SK-N-SH (cell line): ENCODE measurements at regions not wholly inside any gene's neighbourhood (a gene's known extent, or its start where the extent isn't known, plus 50 kb on each side); places are given as distances from the start of the nearest gene placed in this dataset.

Experiments
- CTCF ChIA-PET: fragments of 300-600, 350-600 bp; formaldehyde crosslinking; extraction: SDS; loops from one replicate; lab custom pipeline; 2021; lab: Yijun Ruan, JAX
- POLR2A ChIA-PET: fragments of 350-600 bp; sonication (Branson Sonifier 250); formaldehyde crosslinking; extraction: SDS; loops from one replicate; lab custom pipeline; 2020; ENCODE audit warnings: antibody characterized with exemption, inconsistent platforms; lab: Yijun Ruan, JAX
- DNase-seq: peaks from one replicate; pipeline ENCODE4 v3.0.0; 2012
- H2AFZ ChIP-seq: fragments of 200-600 bp; sonication (generic); 2 replicates; pipeline ENCODE4 v1.8.1; 2016; ENCODE audit warnings: antibody characterized with exemption, mild to moderate bottlenecking, low read depth
- H3F3A ChIP-seq: fragments of 200-600 bp; sonication (generic); replicated peaks from 2 replicates; pipeline ENCODE3; 2016; ENCODE audit warnings: antibody characterized with exemption, mild to moderate bottlenecking; ENCODE audit not compliant: insufficient read depth
- H3K27ac ChIP-seq, 2 experiments: fragments of 200-500 bp in 1 of 2; fragments of 200-600 bp in 1 of 2; sonication (Bioruptor generic) in 1 of 2; sonication (generic), shearing (Covaris generic) in 1 of 2; 2 replicates each; pipeline versions ENCODE4 v1.5.1 to v1.6.1; 2014 to 2016; ENCODE audit warnings: low read depth in 2 of 2, inconsistent platforms in 1 of 2, low read length in 1 of 2, mild to moderate bottlenecking in 1 of 2, mixed read lengths in 1 of 2
- H3K27me3 ChIP-seq: fragments of 200-600 bp; sonication (generic), shearing (Covaris generic); 2 replicates; pipeline ENCODE4 v1.6.1; 2016; ENCODE audit warnings: mixed run types; ENCODE audit not compliant: insufficient read depth
- H3K36me3 ChIP-seq, 2 experiments: fragments of 200-500 bp in 1 of 2; fragments of 200-600 bp in 1 of 2; sonication (Bioruptor generic) in 1 of 2; sonication (generic) in 1 of 2; replicated peaks in 1 of 2; 2 replicates each; pipeline versions ENCODE3 to v1.5.1; 2014 to 2016; ENCODE audit warnings: low read length in 1 of 2, mild to moderate bottlenecking in 1 of 2; ENCODE audit not compliant: insufficient read depth in 2 of 2, control insufficient read depth in 1 of 2
- H3K4me1 ChIP-seq, 2 experiments: fragments of 200-500 bp in 1 of 2; fragments of 200-600 bp in 1 of 2; sonication (Bioruptor generic) in 1 of 2; sonication (generic), shearing (Covaris generic) in 1 of 2; 2 replicates each; pipeline versions ENCODE4 v1.5.1 to v1.6.1; 2014 to 2016; ENCODE audit warnings: low read depth in 1 of 2, low read length in 1 of 2, mixed run types in 1 of 2; ENCODE audit not compliant: insufficient read depth in 2 of 2, control insufficient read depth in 1 of 2
- H3K4me2 ChIP-seq: fragments of 200-600 bp; sonication (generic), shearing (Covaris generic); 2 replicates; pipeline ENCODE4 v1.6.1; 2017; ENCODE audit warnings: mixed run types
- H3K4me3 ChIP-seq, 2 experiments: fragments of 200-500 bp in 1 of 2; fragments of 200-600 bp in 1 of 2; sonication (Bioruptor generic) in 1 of 2; sonication (generic), shearing (Covaris generic) in 1 of 2; 2 replicates each; pipeline versions ENCODE4 v1.5.1 to v1.8.1; 2014 to 2016; ENCODE audit warnings: low read depth in 2 of 2, inconsistent platforms in 1 of 2, low read length in 1 of 2, mild to moderate bottlenecking in 1 of 2, mixed read lengths in 1 of 2, moderate library complexity in 1 of 2
- H3K79me2 ChIP-seq: fragments of 200-600 bp; sonication (generic); 2 replicates; pipeline ENCODE4 v1.8.1; 2017; ENCODE audit warnings: mild to moderate bottlenecking; ENCODE audit not compliant: insufficient read depth
- H3K9ac ChIP-seq: fragments of 200-600 bp; sonication (generic); 2 replicates; pipeline ENCODE4 v1.6.1; 2017; ENCODE audit warnings: mixed run types
- H3K9me2 ChIP-seq: fragments of 200-600 bp; sonication (generic); 2 replicates; pipeline ENCODE4 v1.6.1; 2017; ENCODE audit warnings: mixed run types
- H3K9me3 ChIP-seq: fragments of 200-600 bp; sonication (generic); 2 replicates; pipeline ENCODE4 v1.6.1; 2017; ENCODE audit warnings: mixed run types, mild to moderate bottlenecking, moderate library complexity
- H4K20me1 ChIP-seq: fragments of 200-600 bp; sonication (generic); 2 replicates; pipeline ENCODE4 v1.6.1; 2017; ENCODE audit warnings: mild to moderate bottlenecking, mixed run types; ENCODE audit not compliant: insufficient read depth
- CHD2 ChIP-seq: fragments of 150-350 bp; IDR thresholded peaks from 2 replicates; pipeline ENCODE4 v1.6.1; 2018; ENCODE audit warnings: low read length; ENCODE audit not compliant: partially characterized antibody
- ELF1 ChIP-seq: IDR thresholded peaks from 2 replicates; pipeline ENCODE4 v1.4.0; 2012
- EZH2phosphoT487 ChIP-seq: fragments of 200-600 bp; sonication (generic); IDR thresholded peaks from 2 replicates; pipeline ENCODE4 v1.6.1; 2017; ENCODE audit warnings: low read depth, mixed run types, mild to moderate bottlenecking, antibody characterized with exemption, moderate library complexity, borderline replicate concordance
- FOSL2 ChIP-seq: IDR thresholded peaks from 2 replicates; pipeline ENCODE4 v1.4.0; 2012; ENCODE audit warnings: low read depth, mild to moderate bottlenecking, moderate library complexity, borderline replicate concordance
- FOXJ3 ChIP-seq: sonication (generic); formaldehyde crosslinking; IDR thresholded peaks from 2 replicates; pipeline ENCODE4 v1.5.1; 2020; ENCODE audit warnings: mild to moderate bottlenecking, missing genetic modification reagents
- GATA2 ChIP-seq: sonication (generic); formaldehyde crosslinking; IDR thresholded peaks from 2 replicates; pipeline ENCODE4 v1.5.0; 2020; ENCODE audit warnings: mild to moderate bottlenecking, missing genetic modification reagents
- IRF3 ChIP-seq: fragments of 150-350 bp; IDR thresholded peaks from 2 replicates; pipeline ENCODE4 v1.6.1; 2016; ENCODE audit warnings: mild to moderate bottlenecking, low read depth, low read length
- JUND ChIP-seq: IDR thresholded peaks from 2 replicates; pipeline ENCODE4 v1.4.0; 2012
- MEF2A ChIP-seq: IDR thresholded peaks from 2 replicates; pipeline ENCODE4 v1.4.0; 2012; ENCODE audit warnings: low read depth, borderline replicate concordance
- MXI1 ChIP-seq: IDR thresholded peaks from 2 replicates; pipeline ENCODE4 v1.6.1; 2012; ENCODE audit warnings: mild to moderate bottlenecking, low read depth, low read length, improper control_type of control experiment
- NFIC ChIP-seq: IDR thresholded peaks from 2 replicates; pipeline ENCODE4 v1.4.0; 2012; ENCODE audit warnings: borderline replicate concordance
- NRF1 ChIP-seq: IDR thresholded peaks from 2 replicates; pipeline ENCODE4 v1.6.1; 2012; ENCODE audit warnings: low read depth, mild to moderate bottlenecking, low read length
- PBX3 ChIP-seq: IDR thresholded peaks from 2 replicates; pipeline ENCODE4; 2012
- POLR2AphosphoS5 ChIP-seq: IDR thresholded peaks from 2 replicates; pipeline ENCODE4 v1.6.1; 2012; ENCODE audit warnings: low read depth, low read length
- RAD21 ChIP-seq: IDR thresholded peaks from 2 replicates; pipeline ENCODE4 v1.6.1; 2012; ENCODE audit warnings: mild to moderate bottlenecking, low read length
- RCOR1 ChIP-seq: fragments of 150-350 bp; IDR thresholded peaks from 2 replicates; pipeline ENCODE4 v1.6.1; 2017; ENCODE audit warnings: antibody characterized with exemption, low read length
- REST ChIP-seq: IDR thresholded peaks from 2 replicates; pipeline ENCODE4 v1.6.1; 2012; ENCODE audit warnings: mild to moderate bottlenecking, low read depth, low read length, moderate library complexity
- SIN3A ChIP-seq: IDR thresholded peaks from 2 replicates; pipeline ENCODE4 v1.6.1; 2012; ENCODE audit warnings: low read depth, mild to moderate bottlenecking, low read length, moderate library complexity, borderline replicate concordance
- SMC3 ChIP-seq: IDR thresholded peaks from 2 replicates; pipeline ENCODE4 v1.6.1; 2012; ENCODE audit warnings: low read depth, low read length, improper control_type of control experiment
- TAF1 ChIP-seq: IDR thresholded peaks from 2 replicates; pipeline ENCODE4 v1.6.1; 2012; ENCODE audit warnings: low read depth, mild to moderate bottlenecking, low read length, moderate library complexity, borderline replicate concordance
- USF2 ChIP-seq: fragments of 150-350 bp; IDR thresholded peaks from 2 replicates; pipeline ENCODE4 v1.6.1; 2017; ENCODE audit warnings: antibody characterized with exemption, low read length, low read depth, borderline replicate concordance
- WGBS: methylation state at CpG from one replicate; pipeline ENCODE4 v1.1.6; 2017; ENCODE audit warnings: low lambda C conversion rate; 5-methylcytosine and 5-hydroxymethylcytosine counted together

- CTCF ChIA-PET = interaction anchor here (1.0 kb wide), 1 partner anchor 837 kb away, joined by 3 read pairs; no protein-coding TSS in a partner anchor
Measured at GRCh38 chrX:45571453-45571852, 370.8 kb upstream of the DIPK2B start.

GRCh38 chrX:45566456-45566855, 365.8 kb upstream of the DIPK2B start:
- Histone ChIP-seq H3F3A (no peaks in the 10 kb centered on the region), H3K9me2 (no peaks in the 10 kb centered on the region), H3K79me2 (no peaks in the 10 kb centered on the region), H3K4me1 (no peaks in the 10 kb centered on the region), H3K9ac (no peak overlapping the region), H3K36me3 (no peaks in the 10 kb centered on the region), H3K4me2 (no peak overlapping the region), H3K27ac (no peak overlapping the region), H2AFZ (no peak overlapping the region), H3K4me3 (no peak overlapping the region), H3K27me3 (no peaks in the 10 kb centered on the region), H3K9me3 (no peaks in the 10 kb centered on the region), H4K20me1 (no peaks in the 10 kb centered on the region)
- 36% methylated on average over 2 of the region's 2 CpGs for WGBS
- POLR2A ChIA-PET = no interaction called here
- DNase-seq = no peak
- CTCF ChIA-PET = interaction anchor here (0.6 kb wide), 1 partner anchor 25 kb away, joined by 3 read pairs; no protein-coding TSS in a partner anchor
- TF ChIP-seq NRF1 (no peak), JUND (no peak), MEF2A (no peak), RCOR1 (no peak), EZH2phosphoT487 (no peak), SIN3A (no peak), SMC3 (no peak), RAD21 (no peak), FOXJ3 (CRISPR knock-in tag) (no peak), CHD2 (no peak), REST (no peak)

More at GRCh38 chrX:45571453-45571852, 370.8 kb upstream of the DIPK2B start:
- Histone ChIP-seq H3K4me2 (no peak overlapping the region), H3K79me2 (no peaks in the 10 kb centered on the region), H3K27me3 (no peaks in the 10 kb centered on the region), H3K9me3 (no peaks in the 10 kb centered on the region), H3K4me3 (no peak overlapping the region), H2AFZ (no peak overlapping the region), H4K20me1 (no peaks in the 10 kb centered on the region), H3F3A (no peaks in the 10 kb centered on the region), H3K4me1 (no peaks in the 10 kb centered on the region), H3K27ac (no peak overlapping the region), H3K9me2 (no peaks in the 10 kb centered on the region), H3K9ac (no peak overlapping the region), H3K36me3 (no peaks in the 10 kb centered on the region)
- POLR2A ChIA-PET = no interaction called here
- no peak for TF ChIP-seq RCOR1
- no peak for TF ChIP-seq EZH2phosphoT487
- TF ChIP-seq POLR2AphosphoS5 = no peak
- TF ChIP-seq TAF1 = no peak
- TF ChIP-seq MEF2A = no peak
- TF ChIP-seq ELF1 = no peak
- no peak for TF ChIP-seq PBX3
- TF ChIP-seq FOSL2 = no peak
- no peak for TF ChIP-seq GATA2 (CRISPR knock-in tag)
- TF ChIP-seq RAD21 = no peak
- no peak for TF ChIP-seq IRF3
- no peak for TF ChIP-seq USF2
- TF ChIP-seq NRF1 = no peak
- TF ChIP-seq MXI1 = no peak
- TF ChIP-seq NFIC = no peak
- no peak for DNase-seq
- 45% methylated on average over 4 of the region's 4 CpGs for WGBS
